GM21723 (cell line): ENCODE measurements at regions not wholly inside any gene's neighbourhood (a gene's known extent, or its start where the extent isn't known, plus 50 kb on each side); places are given as distances from the start of the nearest gene placed in this dataset.

Source experiments
- ATAC-seq: cut with Tn5 transposase; IDR thresholded peaks from one replicate; pipeline ENCODE4 v1.9.1; 2021; ENCODE audit warnings: mild to moderate bottlenecking, moderate library complexity; ENCODE audit not compliant: unreplicated experiment

GRCh38 chr2:129771418-129772189 is 207.9 kb upstream of the RAB6C start:
- no peak for ATAC-seq

- ATAC-seq = no peak
Observed at GRCh38 chr2:129772190-129772579, 207.3 kb upstream of the RAB6C start.

GRCh38 chr2:129775952-129776653 is 203.4 kb upstream of the RAB6C start:
- ATAC-seq = no peak

GRCh38 chr2:129777146-129777545 is 202.3 kb upstream of the RAB6C start:
- ATAC-seq = no peak

- no peak for ATAC-seq
Observed at GRCh38 chr2:129777762-129778583, 201.5 kb upstream of the RAB6C start.

- no peak for ATAC-seq
Observed at GRCh38 chr2:129778584-129778877, 200.9 kb upstream of the RAB6C start.

GRCh38 chr2:129779783-129780182 is 199.7 kb upstream of the RAB6C start:
- ATAC-seq = no peak

GRCh38 chr2:129780316-129781270 is 198.9 kb upstream of the RAB6C start:
- no peak for ATAC-seq

GRCh38 chr2:129781749-129782632 is 197.5 kb upstream of the RAB6C start:
- ATAC-seq = no peak

- ATAC-seq = no peak
Observed at GRCh38 chr2:129782633-129782990, 196.9 kb upstream of the RAB6C start.

- ATAC-seq = no peak
Observed at GRCh38 chr2:129784486-129784885, 195.0 kb upstream of the RAB6C start.

- no peak for ATAC-seq
Observed at GRCh38 chr2:129791712-129792111, 187.8 kb upstream of the RAB6C start.

- ATAC-seq = no peak
Observed at GRCh38 chr2:129793431-129793902, 186.0 kb upstream of the RAB6C start.

- ATAC-seq = no peak
Observed at GRCh38 chr2:129794116-129794515, 185.3 kb upstream of the RAB6C start.

GRCh38 chr2:129794540-129794939 is 184.9 kb upstream of the RAB6C start:
- ATAC-seq = no peak

GRCh38 chr2:129796225-129796624 is 183.2 kb upstream of the RAB6C start:
- ATAC-seq = no peak

- no peak for ATAC-seq
Observed at GRCh38 chr2:129796801-129797488, 182.5 kb upstream of the RAB6C start.

- ATAC-seq = no peak
Observed at GRCh38 chr2:129797489-129798300, 181.8 kb upstream of the RAB6C start.
